RCC 7860 (cell line): ENCODE measurements at regions not wholly inside any gene's neighbourhood (a gene's known extent, or its start where the extent isn't known, plus 50 kb on each side); places are given as distances from the start of the nearest gene placed in this dataset.
A peak's percentile ranks its signal among the peaks of the same experiment; 100 is the strongest.
"Not testable (repeated sequence)": the region's sequence is repeated elsewhere in the genome, so short reads cannot be mapped to it uniquely, and the experiment has no call there.

Experiments used
- DNase-seq: peaks from one replicate; pipeline ENCODE4 v3.0.0-alpha.2; 2015; ENCODE audit warnings: low spot score
- FAIRE-seq: peaks from 2 replicates; lab custom pipeline; 2012; peaks lifted over from hg19 to GRCh38; lab: Jason Lieb, UNC

- FAIRE-seq, result no peak
- DNase-seq, result peak; percentile 17
These were observed 241.0 kb upstream of the RBBP8 start for GRCh38 chr18:22691946-22692710.

GRCh38 chr18:22694954-22695353, 238.2 kb upstream of the RBBP8 start:
- peak; percentile 92 for DNase-seq
- peak; percentile 96 for FAIRE-seq

- FAIRE-seq (no peak), DNase-seq (no peak)
These were observed 237.5 kb upstream of the RBBP8 start for GRCh38 chr18:22695674-22696073.

GRCh38 chr18:22697561-22697960, 235.6 kb upstream of the RBBP8 start:
- no peak for FAIRE-seq
- DNase-seq, result no peak

- FAIRE-seq (no peak), DNase-seq (no peak)
These were observed 234.4 kb upstream of the RBBP8 start for GRCh38 chr18:22698711-22699110.

GRCh38 chr18:22699629-22700028, 233.5 kb upstream of the RBBP8 start:
- DNase-seq, result no peak
- no peak for FAIRE-seq

- FAIRE-seq, result peak; percentile 67
- no peak for DNase-seq
These were observed 232.2 kb upstream of the RBBP8 start for GRCh38 chr18:22700920-22701319.

- FAIRE-seq (no peak), DNase-seq (no peak)
These were observed 231.8 kb upstream of the RBBP8 start for GRCh38 chr18:22701326-22701725.

- no peak for DNase-seq
- FAIRE-seq, result no peak
These were observed 231.3 kb upstream of the RBBP8 start for GRCh38 chr18:22701795-22702194.

- FAIRE-seq (no peak), DNase-seq (no peak)
These were observed 230.3 kb upstream of the RBBP8 start for GRCh38 chr18:22702806-22703205.

- peak; percentile 65 for FAIRE-seq
- DNase-seq, result peak; percentile 23
These were observed 229.1 kb upstream of the RBBP8 start for GRCh38 chr18:22703883-22704585.

- FAIRE-seq (no peak), DNase-seq (no peak)
These were observed 228.6 kb upstream of the RBBP8 start for GRCh38 chr18:22704586-22704918.

GRCh38 chr18:22705328-22705727, 227.8 kb upstream of the RBBP8 start:
- DNase-seq (peak; percentile 45), FAIRE-seq (no peak)

GRCh38 chr18:22706025-22706424, 227.1 kb upstream of the RBBP8 start:
- not testable (repeated sequence) for DNase-seq, FAIRE-seq

GRCh38 chr18:22709288-22710060, 223.7 kb upstream of the RBBP8 start:
- FAIRE-seq, result no peak
- DNase-seq, result no peak

- no peak for FAIRE-seq
- DNase-seq, result peak; percentile 6
These were observed 222.4 kb upstream of the RBBP8 start for GRCh38 chr18:22710673-22711191.

- peak; percentile 48 for FAIRE-seq
- DNase-seq, result peak; percentile 67
These were observed 221.9 kb upstream of the RBBP8 start for GRCh38 chr18:22711192-22711685.

GRCh38 chr18:22713511-22713910, 219.6 kb upstream of the RBBP8 start:
- DNase-seq, result no peak
- FAIRE-seq, result no peak

GRCh38 chr18:22717536-22717935, 215.6 kb upstream of the RBBP8 start:
- not testable (repeated sequence) for FAIRE-seq, DNase-seq

- DNase-seq (no peak), FAIRE-seq (no peak)
These were observed 209.9 kb upstream of the RBBP8 start for GRCh38 chr18:22723221-22723620.

GRCh38 chr18:22723773-22724172, 209.4 kb upstream of the RBBP8 start:
- DNase-seq, result no peak
- FAIRE-seq, result no peak
